OCI-LY1 (cell line): ENCODE measurements at regions not wholly inside any gene's neighbourhood (a gene's known extent, or its start where the extent isn't known, plus 50 kb on each side); places are given as distances from the start of the nearest gene placed in this dataset.

Experiments
- H2AFZ ChIP-seq: fragments of 200-600 bp; sonication (generic), shearing (Covaris generic); 2 replicates; pipeline ENCODE4 v1.6.0; 2014; ENCODE audit warnings: antibody characterized with exemption, mild to moderate bottlenecking, low read length
- H3F3A ChIP-seq: fragments of 200-600 bp; sonication (generic), shearing (Covaris generic); 2 replicates; pipeline ENCODE4 v1.6.0; 2014; ENCODE audit warnings: mild to moderate bottlenecking, antibody characterized with exemption, low read length, moderate library complexity; ENCODE audit not compliant: insufficient read depth
- H3K27ac ChIP-seq: fragments of 200-600 bp; sonication (generic); 2 replicates; pipeline ENCODE4 v1.5.1; 2014; ENCODE audit warnings: low read length, mixed run types, mild to moderate bottlenecking, low read depth; ENCODE audit not compliant: poor library complexity, severe bottlenecking
- H3K27me3 ChIP-seq: fragments of 200-600 bp; sonication (generic); 2 replicates; pipeline ENCODE4 v1.6.0; 2014; ENCODE audit warnings: antibody characterized with exemption, mild to moderate bottlenecking, low read length, moderate library complexity; ENCODE audit not compliant: insufficient read depth
- H3K36me3 ChIP-seq: fragments of 200-600 bp; sonication (generic); 2 replicates; pipeline ENCODE4 v1.6.1; 2014; ENCODE audit warnings: mild to moderate bottlenecking, antibody characterized with exemption, low read length, moderate library complexity, mixed read lengths; ENCODE audit not compliant: insufficient read depth
- H3K4me1 ChIP-seq: fragments of 200-600 bp; sonication (generic); 2 replicates; pipeline ENCODE4 v1.5.1; 2014; ENCODE audit warnings: mild to moderate bottlenecking, low read length, moderate library complexity; ENCODE audit not compliant: insufficient read depth, severe bottlenecking
- H3K4me2 ChIP-seq: fragments of 200-600 bp; sonication (generic), shearing (Covaris generic); 2 replicates; pipeline ENCODE4 v1.6.1; 2014; ENCODE audit warnings: low read length
- H3K4me3 ChIP-seq: fragments of 200-600 bp; sonication (generic); 2 replicates; pipeline ENCODE4 v1.5.1; 2014; ENCODE audit warnings: low read length, low read depth, mild to moderate bottlenecking, mixed read lengths; ENCODE audit not compliant: poor library complexity, severe bottlenecking
- H3K79me2 ChIP-seq: fragments of 200-600 bp; shearing (Covaris generic); 2 replicates; pipeline ENCODE4 v1.6.1; 2016; ENCODE audit warnings: mixed run types, low read length, mixed read lengths; ENCODE audit not compliant: insufficient read depth
- H3K9ac ChIP-seq: fragments of 200-600 bp; sonication (generic), shearing (Covaris generic); 2 replicates; pipeline ENCODE4 v1.6.1; 2014; ENCODE audit warnings: mild to moderate bottlenecking, low read length, mixed read lengths
- H3K9me2 ChIP-seq: fragments of 200-600 bp; sonication (generic), shearing (Covaris generic); 2 replicates; pipeline ENCODE4 v1.6.1; 2014; ENCODE audit warnings: low read depth, mild to moderate bottlenecking, low read length, mixed read lengths
- H3K9me3 ChIP-seq: fragments of 200-600 bp; shearing (Covaris generic); 2 replicates; pipeline ENCODE4 v1.6.1; 2014; ENCODE audit warnings: low read length, mixed read lengths
- H4K20me1 ChIP-seq: fragments of 200-600 bp; sonication (generic), shearing (Covaris generic); 2 replicates; pipeline ENCODE4 v1.6.0; 2016; ENCODE audit warnings: mild to moderate bottlenecking, low read length; ENCODE audit not compliant: insufficient read depth
- CTCF ChIP-seq: fragments of 200-600 bp; sonication (generic), shearing (Covaris generic); IDR thresholded peaks from 2 replicates; pipeline ENCODE4 v1.5.1; 2017; ENCODE audit warnings: mild to moderate bottlenecking, antibody characterized with exemption, low read length, moderate library complexity, mixed read lengths
- EZH2 ChIP-seq: fragments of 200-600 bp; sonication (generic), shearing (Covaris generic); IDR thresholded peaks from 2 replicates; pipeline ENCODE4 v1.8.0; 2017; ENCODE audit warnings: borderline replicate concordance, mixed run types, mild to moderate bottlenecking, antibody characterized with exemption, low read length, moderate library complexity, mixed read lengths

GRCh38 chr4:4704267-4704666, 155.2 kb upstream of the MSX1 start:
- Histone ChIP-seq H3K36me3 (no peaks in the 10 kb centered on the region), H4K20me1 (no peaks in the 10 kb centered on the region), H3K27me3 (no peaks in the 10 kb centered on the region), H3K9ac (no peak overlapping the region), H3K9me2 (no peaks in the 10 kb centered on the region), H3K4me3 (no peak overlapping the region), H3K4me2 (no peak overlapping the region), H3K4me1 (no peaks in the 10 kb centered on the region), H3K9me3 (no peaks in the 10 kb centered on the region), H2AFZ (no peak overlapping the region), H3K27ac (no peak overlapping the region), H3K79me2 (no peaks in the 10 kb centered on the region), H3F3A (no peaks in the 10 kb centered on the region)
- no peak for TF ChIP-seq EZH2
- no peak for TF ChIP-seq CTCF

- Histone ChIP-seq H3K4me1 (no peaks in the 10 kb centered on the region), H4K20me1 (no peaks in the 10 kb centered on the region), H3F3A (no peaks in the 10 kb centered on the region), H3K27ac (no peak overlapping the region), H3K79me2 (no peaks in the 10 kb centered on the region), H3K27me3 (no peaks in the 10 kb centered on the region), H3K9me2 (no peaks in the 10 kb centered on the region), H3K9me3 (no peaks in the 10 kb centered on the region), H2AFZ (no peak overlapping the region), H3K9ac (no peak overlapping the region), H3K36me3 (no peaks in the 10 kb centered on the region), H3K4me2 (no peak overlapping the region), H3K4me3 (no peak overlapping the region)
- TF ChIP-seq CTCF (no peak), EZH2 (no peak)
Measured at GRCh38 chr4:4697584-4697983, 155.7 kb upstream of the STX18 start.

- no peaks in the 10 kb centered on the region for H3K4me1 ChIP-seq
- TF ChIP-seq CTCF = no peak
- no peak for TF ChIP-seq EZH2
- no peaks in the 10 kb centered on the region for H3K27me3 ChIP-seq
- no peak overlapping the region for H2AFZ ChIP-seq
- H3K4me2 ChIP-seq = no peak overlapping the region
- H3K9me3 ChIP-seq = no peaks in the 10 kb centered on the region
- no peaks in the 10 kb centered on the region for H3K36me3 ChIP-seq
- no peak overlapping the region for H3K9ac ChIP-seq
- no peak overlapping the region for H3K4me3 ChIP-seq
- H3K9me2 ChIP-seq = no peaks in the 10 kb centered on the region
- H3F3A ChIP-seq = no peaks in the 10 kb centered on the region
- H4K20me1 ChIP-seq = no peaks in the 10 kb centered on the region
- no peak overlapping the region for H3K27ac ChIP-seq
- H3K79me2 ChIP-seq = no peaks in the 10 kb centered on the region
Measured at GRCh38 chr4:4696530-4696929, 154.7 kb upstream of the STX18 start.
